GM19468 (cell line): ENCODE measurements at regions not wholly inside any gene's neighbourhood (a gene's known extent, or its start where the extent isn't known, plus 50 kb on each side); places are given as distances from the start of the nearest gene placed in this dataset.
"Not testable (repeated sequence)": the region's sequence is repeated elsewhere in the genome, so short reads cannot be mapped to it uniquely, and the experiment has no call there.

ENCODE experiments used
- ATAC-seq: cut with Tn5 transposase; IDR thresholded peaks from one replicate; pipeline ENCODE4 v1.9.1; 2021; ENCODE audit warnings: mild to moderate bottlenecking, moderate library complexity, moderate number of reproducible peaks; ENCODE audit not compliant: unreplicated experiment; ENCODE audit errors: extremely low read depth

DNA sequence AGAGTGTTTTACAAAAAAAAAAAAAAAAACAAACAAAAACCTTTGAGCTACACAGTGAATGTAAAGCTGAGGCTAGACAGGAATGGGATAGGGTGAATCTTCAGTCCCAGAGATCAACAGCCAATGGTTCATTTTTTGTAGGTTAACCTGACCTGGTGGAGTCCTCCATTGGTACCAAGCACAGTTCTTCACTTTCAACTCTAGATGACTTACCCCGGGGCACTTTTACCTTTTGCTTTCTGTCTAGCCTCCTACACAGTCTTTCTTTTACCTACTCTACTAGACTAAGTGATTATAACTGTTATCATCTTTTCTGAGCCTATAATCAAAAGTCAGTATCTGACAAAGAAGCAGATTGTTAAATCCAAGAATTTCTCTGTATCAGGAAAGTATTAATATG is 50.9 kb downstream of the ANXA2R start:
- ATAC-seq = no peak

DNA sequence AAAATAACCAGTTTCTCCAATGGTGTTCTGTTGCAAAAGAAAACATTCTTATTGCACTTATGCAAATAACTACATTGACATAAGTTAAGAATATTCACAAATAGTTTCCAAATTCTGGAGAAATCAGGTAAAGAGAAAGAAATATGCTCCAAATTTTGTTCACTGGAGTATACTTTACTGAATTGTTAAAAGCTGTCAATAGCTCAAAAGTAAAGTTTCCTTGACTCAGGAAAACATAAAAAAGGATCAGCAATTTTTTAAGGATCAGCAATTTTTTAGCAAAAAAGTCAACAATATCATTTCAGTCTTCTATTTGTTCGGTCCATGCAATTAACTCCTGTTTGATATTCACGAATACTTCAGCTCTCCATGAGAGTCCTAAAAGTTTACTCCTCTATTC is 51.6 kb downstream of the ANXA2R start:
- ATAC-seq = no peak

DNA sequence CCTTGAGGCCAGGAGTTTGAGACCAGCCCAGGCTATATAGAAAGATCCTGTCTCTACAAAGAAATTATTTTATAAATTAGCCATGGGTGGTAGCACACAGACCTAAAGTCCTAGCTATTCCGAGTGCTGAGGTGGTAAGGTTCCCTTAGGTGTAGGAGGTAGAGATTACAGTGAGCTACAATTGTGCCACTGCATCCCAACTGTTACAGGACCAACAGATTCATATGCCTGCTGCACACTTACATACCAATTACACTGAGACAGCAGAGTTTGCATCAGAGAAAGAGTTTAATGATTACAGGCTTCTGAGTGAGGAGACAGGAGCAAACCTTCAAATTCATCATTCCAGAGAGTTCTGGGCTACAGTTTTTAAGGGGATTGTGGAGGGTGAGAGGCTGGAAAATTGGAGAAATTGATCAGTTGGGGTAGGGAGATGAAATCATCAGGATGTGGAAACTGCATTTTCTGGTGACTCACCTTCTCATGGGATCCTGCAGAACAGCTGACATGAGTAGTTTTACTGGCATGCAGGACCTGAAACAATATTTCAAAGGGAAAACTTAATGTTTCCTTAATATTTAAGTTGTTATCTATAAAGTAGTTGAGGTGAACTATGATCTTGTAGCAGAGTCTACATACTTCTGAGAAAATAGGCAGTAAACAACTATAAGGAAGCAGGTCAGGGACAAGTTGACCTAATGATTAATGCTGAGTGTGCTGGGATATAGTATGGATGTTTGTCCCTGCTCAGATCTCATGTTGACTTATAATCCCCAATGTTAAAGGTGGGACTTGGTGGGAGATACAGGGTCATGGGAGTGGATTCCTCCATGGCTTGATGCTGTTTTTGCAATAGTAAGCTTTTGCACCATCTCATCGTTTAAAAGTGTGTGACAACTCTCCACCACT is 54.7 kb downstream of the ANXA2R start:
- ATAC-seq = no peak

DNA sequence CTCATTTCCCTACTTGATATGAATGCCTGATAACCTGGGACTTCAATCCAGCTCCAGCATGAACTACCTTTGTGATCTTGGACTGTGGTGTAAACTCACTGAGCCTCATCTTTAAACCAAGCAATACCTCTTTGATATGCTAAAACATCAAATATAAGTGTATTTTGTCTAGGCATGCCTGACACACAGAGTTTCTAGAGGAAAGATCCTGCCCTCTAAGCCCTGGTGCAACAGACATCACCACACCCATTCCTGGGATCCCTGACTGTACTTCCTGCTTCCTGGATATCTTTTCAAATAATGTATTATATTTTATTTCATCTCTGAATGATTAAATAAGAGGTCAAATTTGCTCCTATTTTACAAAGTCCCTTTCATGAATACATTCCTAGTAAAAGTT is 55.8 kb downstream of the ANXA2R start:
- no peak for ATAC-seq

DNA sequence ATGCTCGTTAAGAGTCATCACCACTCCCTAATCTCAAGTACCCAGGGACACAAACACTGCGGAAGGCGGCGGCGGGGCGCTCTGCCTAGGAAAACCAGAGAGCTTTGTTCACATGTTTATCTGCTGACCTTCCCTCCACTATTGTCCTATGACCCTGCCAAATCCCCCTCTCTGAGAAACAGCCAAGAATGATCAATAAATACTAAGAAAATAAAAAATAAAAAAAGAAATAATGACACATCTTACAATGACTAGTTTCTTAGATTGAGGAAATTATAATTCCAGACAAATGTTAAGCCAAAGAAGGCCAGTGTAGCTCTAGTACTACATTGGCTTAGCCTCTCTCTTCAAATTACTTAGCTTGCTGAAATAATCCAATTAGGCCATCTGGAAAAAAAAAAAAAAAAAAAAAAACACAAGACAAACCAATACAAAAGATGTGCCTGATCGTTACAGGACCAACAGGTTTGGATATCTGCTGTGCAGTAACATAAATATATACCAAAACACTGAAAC is 58.0 kb downstream of the ANXA2R start:
- ATAC-seq = no peak

DNA sequence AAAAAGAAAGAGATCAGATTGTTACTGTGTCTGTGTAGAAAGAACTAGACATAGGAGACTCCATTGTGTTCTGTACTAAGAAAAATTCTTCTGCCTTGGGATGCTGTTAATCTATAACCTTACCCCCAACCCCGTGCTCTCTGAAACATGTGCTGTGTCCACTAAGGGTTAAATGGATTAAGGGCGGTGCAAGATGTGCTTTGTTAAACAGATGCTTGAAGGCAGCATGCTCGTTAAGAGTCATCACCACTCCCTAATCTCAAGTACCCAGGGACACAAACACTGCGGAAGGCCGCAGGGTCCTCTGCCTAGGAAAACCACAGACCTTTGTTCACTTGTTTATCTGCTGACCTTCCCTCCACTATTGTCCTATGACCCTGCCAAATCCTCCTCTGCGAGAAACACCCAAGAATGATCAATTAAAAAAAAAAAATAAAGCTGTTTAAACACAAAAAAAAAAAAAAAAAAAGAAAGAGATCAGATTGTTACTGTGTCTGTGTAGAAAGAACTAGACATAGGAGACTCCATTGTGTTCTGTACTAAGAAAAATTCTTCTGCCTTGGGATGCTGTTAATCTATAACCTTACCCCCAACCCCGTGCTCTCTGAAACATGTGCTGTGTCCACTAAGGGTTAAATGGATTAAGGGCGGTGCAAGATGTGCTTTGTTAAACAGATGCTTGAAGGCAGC is 58.6 kb downstream of the ANXA2R start:
- not testable (repeated sequence) for ATAC-seq

DNA sequence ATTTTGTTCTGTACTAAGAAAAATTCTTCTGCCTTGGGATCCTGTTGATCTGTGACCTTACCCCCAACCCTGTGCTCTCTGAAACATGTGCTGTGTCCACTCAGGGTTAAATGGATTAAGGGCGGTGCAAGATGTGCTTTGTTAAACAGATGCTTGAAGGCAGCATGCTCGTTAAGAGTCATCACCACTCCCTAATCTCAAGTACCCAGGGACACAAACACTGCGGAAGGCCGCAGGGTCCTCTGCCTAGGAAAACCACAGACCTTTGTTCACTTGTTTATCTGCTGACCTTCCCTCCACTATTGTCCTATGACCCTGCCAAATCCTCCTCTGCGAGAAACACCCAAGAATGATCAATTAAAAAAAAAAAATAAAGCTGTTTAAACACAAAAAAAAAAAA is 59.1 kb downstream of the ANXA2R start:
- ATAC-seq = not testable (repeated sequence)

DNA sequence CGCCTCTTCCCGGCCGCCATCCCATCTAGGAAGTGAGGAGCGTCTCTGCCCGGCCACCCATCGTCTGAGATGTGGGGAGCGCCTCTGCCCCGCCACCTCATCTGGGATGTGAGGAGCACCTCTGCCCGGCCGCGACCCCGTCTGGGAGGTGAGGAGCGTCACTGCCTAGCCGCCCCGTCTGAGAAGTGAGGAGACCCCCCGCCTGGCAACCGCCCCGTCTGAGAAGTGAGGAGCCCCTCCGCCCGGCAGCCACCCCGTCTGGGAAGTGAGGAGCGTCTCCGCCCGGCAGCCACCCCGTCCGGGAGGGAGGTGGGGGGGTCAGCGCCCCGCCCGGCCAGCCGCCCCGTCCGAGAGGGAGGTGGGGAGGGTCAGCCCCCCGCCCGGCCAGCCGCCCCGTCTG is 59.7 kb downstream of the ANXA2R start:
- ATAC-seq = not testable (repeated sequence)

DNA sequence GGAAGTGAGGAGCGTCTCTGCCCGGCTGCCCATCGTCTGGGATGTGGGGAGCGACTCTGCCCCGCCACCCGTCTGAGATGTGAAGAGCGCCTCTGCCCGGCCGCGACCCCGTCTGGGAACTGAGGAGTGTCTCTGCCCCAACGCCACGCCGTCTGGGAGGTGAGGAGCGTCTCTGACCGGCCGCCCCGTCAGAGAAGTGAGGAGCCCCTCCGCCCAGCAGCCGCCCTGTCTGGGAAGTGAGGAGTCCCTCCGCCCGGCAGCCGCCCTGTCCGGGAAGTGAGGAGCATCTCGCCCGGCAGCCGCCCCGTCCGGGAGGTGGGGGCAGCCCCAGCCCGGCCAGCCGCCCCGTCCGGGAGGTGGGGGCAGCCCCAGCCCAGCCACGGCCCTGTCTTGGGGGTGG is 60.9 kb downstream of the ANXA2R start:
- not testable (repeated sequence) for ATAC-seq

DNA sequence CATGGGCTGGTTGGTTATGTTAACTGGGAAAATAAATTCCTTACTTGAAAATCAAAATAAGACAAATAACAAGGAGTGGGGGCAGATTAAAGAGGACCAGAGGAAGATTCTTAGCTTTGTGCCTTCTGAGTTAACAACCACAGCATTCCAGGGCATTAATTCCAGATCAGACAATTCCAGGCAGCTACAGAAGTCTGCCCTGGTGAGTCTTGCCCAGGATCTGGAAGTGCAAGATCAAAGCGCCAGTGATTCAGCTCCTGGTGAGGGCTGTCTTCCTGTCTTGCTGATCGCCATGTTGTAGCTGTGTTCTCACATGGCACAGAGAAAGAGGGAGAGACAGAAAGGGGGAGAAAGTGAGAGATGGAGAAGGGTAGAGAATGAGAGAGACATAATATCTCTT is 65.6 kb downstream of the ANXA2R start:
- ATAC-seq = no peak

DNA sequence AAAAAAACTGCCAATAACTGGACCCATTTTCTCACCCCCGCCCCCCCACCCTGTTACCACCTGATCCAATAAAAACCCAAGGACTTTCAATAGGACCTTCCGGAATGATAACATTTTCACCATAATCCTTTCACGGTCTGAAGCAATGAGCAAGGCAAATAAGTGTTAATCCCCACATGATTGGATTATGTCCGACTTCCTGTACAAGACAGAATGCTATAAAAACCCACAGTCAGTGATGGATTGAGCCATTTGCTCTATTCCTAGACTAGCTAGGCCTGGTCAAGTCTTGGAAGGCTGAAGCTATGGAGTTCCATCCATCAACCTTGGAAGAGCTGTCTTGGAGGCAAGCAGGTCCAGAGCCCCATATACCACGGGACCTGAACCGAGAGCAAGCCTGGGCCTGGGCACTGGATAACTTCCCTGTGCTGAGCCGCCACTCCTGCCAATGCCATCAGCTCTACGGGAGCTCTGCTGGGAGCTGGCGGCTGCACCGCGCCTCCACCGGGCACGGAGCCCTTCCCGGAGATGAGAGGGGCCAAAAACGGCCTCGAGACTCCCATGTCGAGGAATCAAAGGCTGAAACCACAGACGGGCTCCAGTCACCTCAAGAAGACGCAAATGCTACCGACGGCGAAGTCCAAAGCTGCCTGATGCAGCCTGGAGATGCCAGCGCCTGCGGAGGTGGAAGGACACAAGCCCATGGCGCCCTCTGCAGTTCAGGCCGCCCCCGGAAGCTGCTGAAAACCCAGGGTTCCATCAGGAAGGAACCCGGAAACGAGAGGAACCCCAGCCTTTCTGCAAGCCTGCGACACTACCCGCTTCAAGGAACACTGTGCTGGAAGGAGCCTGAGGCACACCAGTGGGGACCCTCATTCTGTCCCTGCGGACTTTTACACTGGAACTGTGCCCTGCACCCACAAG is 69.2 kb downstream of the ANXA2R start:
- no peak for ATAC-seq

DNA sequence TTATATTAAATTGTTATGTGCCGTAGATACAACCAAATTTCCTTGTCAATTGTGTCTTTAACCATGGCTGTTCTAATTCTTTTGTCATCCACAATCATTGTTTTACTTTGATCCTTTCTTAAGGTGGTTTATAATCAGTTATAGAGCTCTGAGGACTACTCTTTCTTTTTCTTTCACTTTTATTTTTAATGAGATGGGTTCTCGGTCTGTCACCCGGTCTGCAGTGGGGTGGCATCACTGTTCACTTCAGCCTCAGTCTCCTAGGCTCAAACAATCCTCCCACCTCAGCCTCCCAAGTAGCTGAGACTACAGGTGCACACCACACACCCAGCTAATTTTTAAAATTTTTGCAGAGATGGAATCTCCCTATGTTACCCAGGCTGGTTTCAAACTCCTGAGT is 74.2 kb downstream of the ANXA2R start:
- no peak for ATAC-seq

DNA sequence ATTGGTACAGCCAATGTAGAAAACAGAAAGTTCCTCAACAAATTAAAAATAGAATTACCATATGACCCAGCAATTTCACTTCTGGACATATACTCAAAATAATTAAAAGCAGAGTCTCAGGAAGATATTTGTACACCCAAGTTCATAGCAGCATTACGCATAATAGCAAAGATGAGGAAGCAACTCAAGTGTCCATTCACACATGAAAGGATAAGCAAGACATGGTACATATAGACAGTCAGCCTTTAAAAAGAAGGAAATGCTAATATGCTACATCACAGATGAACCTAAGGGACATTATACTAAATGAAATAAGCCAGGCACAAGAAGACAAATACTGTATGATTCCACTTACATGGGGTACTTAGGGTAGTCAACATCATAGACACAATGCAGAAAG is 76.7 kb downstream of the ANXA2R start:
- ATAC-seq = no peak

DNA sequence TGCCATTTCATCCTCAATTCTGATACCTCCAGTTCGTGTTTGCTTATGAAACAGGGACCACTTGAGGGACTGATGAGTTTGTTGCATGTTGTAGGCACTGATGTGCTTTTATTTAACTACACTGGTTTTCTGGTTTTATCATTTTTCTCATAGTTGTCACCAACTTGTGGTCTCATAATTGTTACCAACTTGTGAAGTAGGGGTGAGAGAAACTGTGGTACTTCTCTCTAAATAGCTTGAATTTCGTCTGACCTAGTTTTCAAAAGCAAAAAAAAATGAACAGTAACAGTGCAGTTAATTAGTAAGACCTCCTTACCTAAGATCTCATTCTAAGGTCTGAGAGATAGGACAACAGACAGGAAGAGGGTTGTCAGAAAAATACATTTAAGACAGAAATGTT is 78.0 kb downstream of the ANXA2R start:
- no peak for ATAC-seq

DNA sequence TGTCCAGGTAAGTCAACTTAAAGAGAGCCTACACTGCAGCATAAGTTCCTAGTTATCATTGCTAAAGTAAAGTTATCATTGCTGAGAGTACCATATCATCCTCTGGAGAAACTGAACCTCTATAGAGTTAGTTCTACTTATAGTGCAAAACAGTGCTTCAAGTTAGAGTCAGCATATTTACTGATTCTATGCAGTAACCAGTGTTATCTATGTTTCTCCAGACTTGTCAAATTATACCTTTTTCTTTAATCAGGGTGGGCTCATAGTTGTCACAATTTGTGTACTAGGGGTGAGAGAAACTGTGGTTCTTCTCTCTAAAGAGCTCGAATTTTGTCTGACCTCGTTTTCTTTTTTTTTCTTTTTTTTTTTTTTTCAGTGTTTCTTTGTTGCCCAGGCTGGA is 79.6 kb downstream of the ANXA2R start:
- ATAC-seq = no peak

DNA sequence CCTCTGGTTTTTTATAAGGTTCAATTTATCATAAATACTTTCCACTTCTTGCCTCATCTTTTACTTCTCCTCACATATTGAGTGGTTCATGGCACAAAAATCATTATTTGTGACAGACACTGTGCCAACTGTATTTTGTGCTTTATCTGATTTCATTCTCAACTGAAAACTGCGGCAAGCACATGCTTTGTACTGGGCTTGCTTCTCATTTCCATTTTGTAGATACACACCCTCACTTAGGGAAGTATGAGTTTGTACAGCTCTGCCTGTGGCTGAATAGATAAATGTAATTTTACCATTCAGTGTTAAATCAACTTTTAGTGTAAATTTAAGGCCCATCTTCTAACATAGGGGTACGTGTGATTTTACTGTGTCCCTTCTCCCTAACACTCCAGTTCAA is 83.6 kb downstream of the ANXA2R start:
- no peak for ATAC-seq

DNA sequence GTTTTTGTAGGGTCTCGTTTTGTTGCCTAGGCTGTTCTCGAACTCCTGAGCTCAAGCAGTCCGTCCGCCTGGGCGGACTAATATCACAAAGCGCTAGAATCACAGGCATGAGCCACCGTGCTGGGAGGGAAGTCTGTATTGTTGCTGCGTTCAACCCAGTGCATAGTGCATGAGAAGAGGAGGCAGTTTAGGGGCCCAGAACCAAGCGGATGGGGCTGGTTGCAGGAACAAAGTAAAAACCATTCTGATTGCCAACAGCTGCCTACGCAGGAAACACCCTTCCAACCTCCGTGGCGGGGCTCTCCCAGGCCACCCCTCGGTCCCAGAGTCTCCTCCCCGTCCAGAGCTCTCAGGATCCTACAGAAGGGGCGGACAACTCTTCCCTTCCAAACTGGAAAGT is 87.1 kb downstream of the ANXA2R start:
- ATAC-seq = no peak

DNA sequence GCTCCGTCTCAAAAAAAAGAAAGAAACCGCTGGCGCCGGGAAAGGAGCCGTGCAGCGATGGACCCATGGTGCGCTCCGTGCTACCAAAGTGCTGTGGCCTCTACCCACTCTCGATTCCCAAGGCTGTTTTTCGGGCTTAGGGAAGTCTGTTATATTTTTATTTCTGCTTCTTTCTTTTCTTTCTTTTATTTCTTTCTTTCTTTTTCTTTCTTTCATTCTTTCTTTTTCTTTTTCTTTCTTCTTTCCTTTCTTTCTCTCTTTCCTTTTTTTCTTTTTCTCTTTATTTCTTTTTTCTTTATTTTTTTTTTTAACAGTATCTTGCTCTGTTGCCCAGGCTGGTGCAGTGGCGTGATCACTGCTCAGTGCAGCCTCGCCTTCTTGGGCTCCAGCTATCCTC is 87.5 kb downstream of the ANXA2R start:
- no peak for ATAC-seq

DNA sequence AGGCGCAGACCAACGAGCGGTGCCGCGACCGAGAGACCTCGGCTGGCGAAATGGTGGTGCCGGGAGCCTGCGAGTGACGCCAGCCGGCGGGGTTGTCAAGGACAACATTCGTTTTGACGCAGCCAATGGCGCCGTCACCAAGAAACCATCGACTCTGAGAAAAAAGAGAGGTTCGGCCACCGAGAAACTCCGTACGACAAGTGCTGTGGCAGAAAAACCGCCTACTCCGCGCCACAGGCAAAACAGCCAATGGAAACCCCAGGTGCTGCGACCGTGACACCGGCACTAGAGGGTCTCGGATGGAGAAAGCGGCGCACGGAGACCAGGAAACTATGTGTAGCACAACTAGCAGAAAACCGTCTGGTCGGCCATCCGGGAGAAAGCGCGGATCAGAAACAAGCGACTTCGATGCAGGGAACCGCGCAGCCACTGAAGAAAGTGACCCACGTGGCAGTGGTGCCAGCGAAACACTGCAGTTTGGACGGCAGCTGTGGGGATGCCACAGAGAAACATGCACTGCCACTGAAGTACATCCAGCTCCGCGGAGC is 88.8 kb downstream of the ANXA2R start:
- no peak for ATAC-seq
